ENCODE measurements at regions not wholly inside any gene's neighbourhood (a gene's known extent, or its start where the extent isn't known, plus 50 kb on each side); places are given as distances from the start of the nearest gene placed in this dataset.

DNA sequence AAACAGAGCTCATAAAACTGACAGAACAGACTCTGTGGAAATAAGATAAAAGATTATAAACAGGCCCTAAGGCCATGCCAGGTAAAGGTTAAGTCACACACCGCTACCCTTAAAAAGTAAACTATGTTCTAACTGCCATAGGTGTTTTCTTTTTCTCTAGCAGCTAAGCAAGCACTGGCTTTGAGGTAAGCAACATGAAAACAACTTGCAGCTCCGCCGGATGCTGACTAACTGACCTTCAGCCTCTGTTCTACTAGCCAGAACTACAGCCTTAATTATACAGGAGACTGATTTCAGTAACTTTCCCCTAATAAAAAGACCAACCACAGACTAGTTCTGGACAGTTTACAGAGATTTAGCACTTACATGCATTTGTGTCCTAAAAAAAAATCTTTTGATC, 708.3 kb downstream of the CCSER2 start:
- H3K9ac ChIP-seq (ENCODE audit: low read depth, low read length): no peak overlapping the region
- intact Hi-C loops (cut with micrococcal nuclease): no loop called here
- WGBS, 2 experiments (ENCODE audit: extremely low coverage in 2 of 2, insufficient read length in 1 of 2): no CpG with 5 or more reads among the region's 3 CpGs
- ChIA-PET POLR2A (ENCODE audit: unreplicated experiment) (no interaction called here), CTCF (no interaction called here)
- H2BK5ac ChIP-seq (ENCODE audit: low read depth, low read length, poor library complexity, severe bottlenecking): no peak overlapping the region
- no peak overlapping the region for H3K14ac ChIP-seq (replicated peaks; ENCODE audit: low read depth, low read length)
- DNase-seq (no peak), ATAC-seq (ENCODE audit: low read depth) (no peak)
- no peak for TF ChIP-seq RAD21 (IDR thresholded peaks at IDR 0.05; ENCODE audit: low read length)
- no peaks in the 10 kb centered on the region for H4K20me1 ChIP-seq (ENCODE audit: insufficient read depth, low read length)
- no peak overlapping the region for H3K4me2 ChIP-seq (ENCODE audit: low read depth, low read length)
- H3K56ac ChIP-seq (ENCODE audit: extremely low read depth, insufficient read depth, low read length): no peak overlapping the region
- no peak overlapping the region for H2BK15ac ChIP-seq (ENCODE audit: low read depth, low read length)
- peaks cover under 1% of the 10 kb centered on the region for H3K9me3 ChIP-seq (ENCODE audit: control insufficient read depth, insufficient read depth, low read length)
- H3K23ac ChIP-seq (ENCODE audit: low read depth, low read length): no peak overlapping the region
- BruUV-seq (replicated peaks): no TSS peak
- no peak overlapping the region for H3K27ac ChIP-seq (ENCODE audit: insufficient read depth, low read length)
- dilution Hi-C loops (cut with HindIII; ENCODE audit: low sequenced_read_pairs, unreplicated experiment): no loop called here
- H2AFZ ChIP-seq (replicated peaks; ENCODE audit: low read length, poor library complexity): no peak overlapping the region
- in situ Hi-C loops (cut with MboI; ENCODE audit: low sequenced_read_pairs): no loop called here
- H3K27me3 ChIP-seq (ENCODE audit: control insufficient read depth, insufficient read depth, low read length): no peaks in the 10 kb centered on the region
- H2BK20ac ChIP-seq (ENCODE audit: low read depth, low read length): no peak overlapping the region
- no peak overlapping the region for H2AK9ac ChIP-seq (replicated peaks; ENCODE audit: low read depth, low read length, poor library complexity)
- H3K36me3 ChIP-seq (ENCODE audit: control insufficient read depth, insufficient read depth, low read length): no peaks in the 10 kb centered on the region
- no peak overlapping the region for H3K4me3 ChIP-seq (ENCODE audit: insufficient read depth, low read depth, low read length)
- no peak overlapping the region for H3K18ac ChIP-seq (ENCODE audit: low read depth, low read length)
- no peaks in the 10 kb centered on the region for H3K4me1 ChIP-seq (ENCODE audit: control insufficient read depth, insufficient read depth, low read length)
- no peak overlapping the region for H4K91ac ChIP-seq (ENCODE audit: insufficient read depth, low read depth, low read length)
- no peak overlapping the region for H4K8ac ChIP-seq (ENCODE audit: low read depth in 2 of 2, low read length in 2 of 2)
- no peak overlapping the region for H3K4ac ChIP-seq (ENCODE audit: low read depth, low read length)
- no peak overlapping the region for H4K5ac ChIP-seq (ENCODE audit: low read depth, low read length)
- H2AK5ac ChIP-seq (ENCODE audit: low read depth, low read length): no peak overlapping the region
- H2BK120ac ChIP-seq (ENCODE audit: low read depth, low read length): no peak overlapping the region
- H3K9me1 ChIP-seq (ENCODE audit: insufficient read depth, low read length): no peaks in the 10 kb centered on the region
- H3K79me1 ChIP-seq (ENCODE audit: low read depth in 1 of 2, low read length in 2 of 2): no peaks in the 10 kb centered on the region
